ENCODE measurements at regions not wholly inside any gene's neighbourhood (a gene's known extent, or its start where the extent isn't known, plus 50 kb on each side); places are given as distances from the start of the nearest gene placed in this dataset.

GRCh38 chr3:103705641-103706040 is 1270.8 kb downstream of the ZPLD1 start:
- H3K27ac ChIP-seq (ENCODE audit: insufficient read length, low read depth, low read length), result no peak overlapping the region
- no peaks in the 10 kb centered on the region for H4K20me1 ChIP-seq (ENCODE audit: control insufficient read depth, insufficient read depth, insufficient read length)
- H2BK20ac ChIP-seq (ENCODE audit: low read depth, low read length, poor library complexity, severe bottlenecking), result no peak overlapping the region
- no peak overlapping the region for H2BK12ac ChIP-seq (ENCODE audit: insufficient read length, low read depth, low read length)
- H2BK15ac ChIP-seq (ENCODE audit: low read depth, low read length), result no peak overlapping the region
- H3K23ac ChIP-seq (ENCODE audit: insufficient read length, low read depth, low read length), result no peak overlapping the region
- no peak overlapping the region for H2BK5ac ChIP-seq (ENCODE audit: insufficient read length, low read length)
- no peak overlapping the region for H2AK5ac ChIP-seq (ENCODE audit: insufficient read length, low read length)
- no peak overlapping the region for H3K9ac ChIP-seq (ENCODE audit: extremely low read depth, insufficient read length, low read length)
- no peak overlapping the region for H3K4me3 Mint-ChIP-seq
- no peaks in the 10 kb centered on the region for H3K9me3 Mint-ChIP-seq
- H3K4me1 ChIP-seq (ENCODE audit: insufficient read depth, low read length), result no peaks in the 10 kb centered on the region
- no peaks in the 10 kb centered on the region for H3K36me3 Mint-ChIP-seq (ENCODE audit: insufficient read depth in 1 of 3, low read depth in 3 of 3)
- no peaks in the 10 kb centered on the region for H3K79me2 ChIP-seq (ENCODE audit: insufficient read depth, low read length)
- no peak overlapping the region for H3K27ac Mint-ChIP-seq
- no peaks in the 10 kb centered on the region for H3K27me3 ChIP-seq (ENCODE audit: insufficient read depth, low read length)
- H3K4me2 ChIP-seq (ENCODE audit: insufficient read depth, insufficient read length, low read length), result no peak overlapping the region
- H3K4me1 Mint-ChIP-seq, result no peaks in the 10 kb centered on the region
- no peaks in the 10 kb centered on the region for H3K27me3 Mint-ChIP-seq (ENCODE audit: low read depth)
- H3T11ph ChIP-seq (ENCODE audit: low read length), result no peak overlapping the region
- no peaks in the 10 kb centered on the region for H3K23me2 ChIP-seq (ENCODE audit: insufficient read length, low read depth, low read length, poor library complexity, severe bottlenecking)
- WGBS (ENCODE audit: extremely low coverage, insufficient read length, low lambda C conversion rate), result no CpG with 5 or more reads among the region's 2 CpGs
- no peaks in the 10 kb centered on the region for H3K79me1 ChIP-seq (ENCODE audit: insufficient read depth, low read depth, low read length, poor library complexity, severe bottlenecking)
- H3K14ac ChIP-seq (ENCODE audit: insufficient read depth, low read length), result no peak overlapping the region
- no peak overlapping the region for H2AFZ ChIP-seq (ENCODE audit: low read length)
- no peak overlapping the region for H4K8ac ChIP-seq (replicated peaks; ENCODE audit: insufficient read length, low read depth, low read length)
- H4K91ac ChIP-seq (ENCODE audit: insufficient read length, low read depth, low read length), result no peak overlapping the region
- DNase-seq, result no peak
- no peak overlapping the region for H2BK120ac ChIP-seq (ENCODE audit: low read depth, low read length, poor library complexity, severe bottlenecking)
- H4K5ac ChIP-seq (ENCODE audit: insufficient read length, low read depth, low read length), result no peak overlapping the region
- H3K18ac ChIP-seq (ENCODE audit: insufficient read length, low read depth, low read length), result no peak overlapping the region
- H3K4ac ChIP-seq (ENCODE audit: low read depth, low read length), result no peak overlapping the region
- H3K9me3 ChIP-seq (ENCODE audit: control insufficient read depth, low read depth, low read length), result no peaks in the 10 kb centered on the region
- no peak overlapping the region for H3K56ac ChIP-seq (ENCODE audit: insufficient read length, low read depth, low read length)
- TF ChIP-seq, protein P1, sequence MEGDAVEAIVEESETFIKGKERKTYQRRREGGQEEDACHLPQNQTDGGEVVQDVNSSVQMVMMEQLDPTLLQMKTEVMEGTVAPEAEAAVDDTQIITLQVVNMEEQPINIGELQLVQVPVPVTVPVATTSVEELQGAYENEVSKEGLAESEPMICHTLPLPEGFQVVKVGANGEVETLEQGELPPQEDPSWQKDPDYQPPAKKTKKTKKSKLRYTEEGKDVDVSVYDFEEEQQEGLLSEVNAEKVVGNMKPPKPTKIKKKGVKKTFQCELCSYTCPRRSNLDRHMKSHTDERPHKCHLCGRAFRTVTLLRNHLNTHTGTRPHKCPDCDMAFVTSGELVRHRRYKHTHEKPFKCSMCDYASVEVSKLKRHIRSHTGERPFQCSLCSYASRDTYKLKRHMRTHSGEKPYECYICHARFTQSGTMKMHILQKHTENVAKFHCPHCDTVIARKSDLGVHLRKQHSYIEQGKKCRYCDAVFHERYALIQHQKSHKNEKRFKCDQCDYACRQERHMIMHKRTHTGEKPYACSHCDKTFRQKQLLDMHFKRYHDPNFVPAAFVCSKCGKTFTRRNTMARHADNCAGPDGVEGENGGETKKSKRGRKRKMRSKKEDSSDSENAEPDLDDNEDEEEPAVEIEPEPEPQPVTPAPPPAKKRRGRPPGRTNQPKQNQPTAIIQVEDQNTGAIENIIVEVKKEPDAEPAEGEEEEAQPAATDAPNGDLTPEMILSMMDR (conservative IDR thresholded peaks at IDR 0.05), result no peak
